PC-9 (cell line): ENCODE measurements at regions not wholly inside any gene's neighbourhood (a gene's known extent, or its start where the extent isn't known, plus 50 kb on each side); places are given as distances from the start of the nearest gene placed in this dataset.

ENCODE experiments used
- BruUV-seq: library from RNA; stranded (reverse); fragments of 400-500 nt; replicated peaks from 2 replicates; lab custom pipeline; 2021; lab: Mats Ljungman, UMichigan
- CTCF ChIA-PET: fragments of 300-600 bp; sonication (Branson Sonifier 250); formaldehyde crosslinking; loops from one replicate; lab custom pipeline; 2022; ENCODE audit warnings: antibody characterized with exemption; lab: Charles Lee
- POLR2A ChIA-PET: fragments of 300-600 bp; sonication (Branson Sonifier 250); formaldehyde crosslinking; loops from one replicate; lab custom pipeline; 2022; ENCODE audit warnings: antibody characterized with exemption; ENCODE audit not compliant: unreplicated experiment; lab: Charles Lee
- DNase-seq, 2 experiments: peaks; one replicate each; pipeline versions ENCODE4 v3.0.0 to v3.0.0-alpha.2; 2015 to 2022; ENCODE audit warnings: mixed read lengths in 1 of 2
- H2AFZ ChIP-seq: fragments of 200-600 bp; sonication (generic); 2 replicates; pipeline ENCODE4 v1.8.1; 2017; ENCODE audit warnings: antibody characterized with exemption
- H3F3A ChIP-seq: fragments of 200-600 bp; sonication (generic); 2 replicates; pipeline ENCODE4 v1.8.1; 2017; ENCODE audit warnings: antibody characterized with exemption, mild to moderate bottlenecking, low read depth; ENCODE audit not compliant: insufficient read depth
- H3K27ac ChIP-seq: fragments of 200-600 bp; sonication (generic); 2 replicates; pipeline ENCODE4 v1.6.1; 2016; ENCODE audit warnings: mixed run types
- H3K27me3 ChIP-seq: fragments of 200-600 bp; sonication (generic); 2 replicates; pipeline ENCODE4 v1.6.1; 2016; ENCODE audit warnings: low read depth, mixed run types; ENCODE audit not compliant: insufficient read depth
- H3K36me3 ChIP-seq: fragments of 200-600 bp; sonication (generic); 2 replicates; pipeline ENCODE4 v1.6.1; 2016; ENCODE audit warnings: low read depth, mixed run types
- H3K4me1 ChIP-seq: fragments of 200-600 bp; sonication (generic); replicated peaks from 2 replicates; pipeline ENCODE4 v1.6.1; 2016; ENCODE audit warnings: mixed run types; ENCODE audit not compliant: insufficient read depth
- H3K4me2 ChIP-seq: fragments of 200-600 bp; sonication (generic); 2 replicates; pipeline ENCODE4 v1.6.1; 2017; ENCODE audit warnings: mixed run types
- H3K4me3 ChIP-seq: fragments of 200-600 bp; sonication (generic); 2 replicates; pipeline ENCODE4 v1.6.1; 2016; ENCODE audit warnings: mixed run types
- H3K79me2 ChIP-seq: fragments of 200-600 bp; sonication (generic); 2 replicates; pipeline ENCODE4 v1.6.1; 2017; ENCODE audit warnings: low read depth, mixed run types
- H3K9me2 ChIP-seq: fragments of 200-600 bp; sonication (generic); 2 replicates; pipeline ENCODE4 v1.8.1; 2017; ENCODE audit warnings: mild to moderate bottlenecking; ENCODE audit not compliant: insufficient read depth
- H3K9me3 ChIP-seq: fragments of 200-600 bp; sonication (generic); 2 replicates; pipeline ENCODE4 v1.8.1; 2016; ENCODE audit warnings: low read depth; ENCODE audit not compliant: insufficient read depth
- H4K20me1 ChIP-seq: fragments of 200-600 bp; sonication (generic); 2 replicates; pipeline ENCODE4 v1.8.1; 2017; ENCODE audit not compliant: insufficient read depth
- EZH2 ChIP-seq: fragments of 200-600 bp; sonication (generic); IDR thresholded peaks from 2 replicates; pipeline ENCODE4 v1.8.0; 2017; ENCODE audit warnings: antibody characterized with exemption, low read depth
- intact Hi-C: fragments of 100-400 bp; cut with micrococcal nuclease; formaldehyde crosslinking; loops from one replicate; pipeline ENCODE4 v1.10.0; 2022; ENCODE audit not compliant: unreplicated experiment
- TF ChIP-seq, protein P1 (sequence below): fragments of 200-600 bp; sonication (generic); conservative IDR thresholded peaks from 2 replicates; pipeline ENCODE4 v1.6.1; 2017; ENCODE audit warnings: mixed run types, antibody characterized with exemption, mild to moderate bottlenecking, moderate library complexity

- Histone ChIP-seq H3F3A (peaks cover 6% of the 10 kb centered on the region; the same call in 1 of the 2 replicates), H3K9me3 (no peaks in the 10 kb centered on the region), H3K27ac (no peak overlapping the region), H3K4me1 (peaks cover 9% of the 10 kb centered on the region), H3K36me3 (no peaks in the 10 kb centered on the region), H3K27me3 (no peaks in the 10 kb centered on the region), H3K9me2 (no peaks in the 10 kb centered on the region), H4K20me1 (no peaks in the 10 kb centered on the region), H2AFZ (no peak overlapping the region), H3K79me2 (no peaks in the 10 kb centered on the region), H3K4me3 (no peak overlapping the region), H3K4me2 (no peak overlapping the region)
- ChIA-PET CTCF (no interaction called here), POLR2A (no interaction called here)
- BruUV-seq, result no TSS peak
- TF ChIP-seq, protein P1, sequence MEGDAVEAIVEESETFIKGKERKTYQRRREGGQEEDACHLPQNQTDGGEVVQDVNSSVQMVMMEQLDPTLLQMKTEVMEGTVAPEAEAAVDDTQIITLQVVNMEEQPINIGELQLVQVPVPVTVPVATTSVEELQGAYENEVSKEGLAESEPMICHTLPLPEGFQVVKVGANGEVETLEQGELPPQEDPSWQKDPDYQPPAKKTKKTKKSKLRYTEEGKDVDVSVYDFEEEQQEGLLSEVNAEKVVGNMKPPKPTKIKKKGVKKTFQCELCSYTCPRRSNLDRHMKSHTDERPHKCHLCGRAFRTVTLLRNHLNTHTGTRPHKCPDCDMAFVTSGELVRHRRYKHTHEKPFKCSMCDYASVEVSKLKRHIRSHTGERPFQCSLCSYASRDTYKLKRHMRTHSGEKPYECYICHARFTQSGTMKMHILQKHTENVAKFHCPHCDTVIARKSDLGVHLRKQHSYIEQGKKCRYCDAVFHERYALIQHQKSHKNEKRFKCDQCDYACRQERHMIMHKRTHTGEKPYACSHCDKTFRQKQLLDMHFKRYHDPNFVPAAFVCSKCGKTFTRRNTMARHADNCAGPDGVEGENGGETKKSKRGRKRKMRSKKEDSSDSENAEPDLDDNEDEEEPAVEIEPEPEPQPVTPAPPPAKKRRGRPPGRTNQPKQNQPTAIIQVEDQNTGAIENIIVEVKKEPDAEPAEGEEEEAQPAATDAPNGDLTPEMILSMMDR, result no peak
- no peak for TF ChIP-seq EZH2
- no peak for DNase-seq
- intact Hi-C loops, result no loop called here
Observed at GRCh38 chr1:87478231-87478630, 149.6 kb downstream of the LMO4 start.

DNA sequence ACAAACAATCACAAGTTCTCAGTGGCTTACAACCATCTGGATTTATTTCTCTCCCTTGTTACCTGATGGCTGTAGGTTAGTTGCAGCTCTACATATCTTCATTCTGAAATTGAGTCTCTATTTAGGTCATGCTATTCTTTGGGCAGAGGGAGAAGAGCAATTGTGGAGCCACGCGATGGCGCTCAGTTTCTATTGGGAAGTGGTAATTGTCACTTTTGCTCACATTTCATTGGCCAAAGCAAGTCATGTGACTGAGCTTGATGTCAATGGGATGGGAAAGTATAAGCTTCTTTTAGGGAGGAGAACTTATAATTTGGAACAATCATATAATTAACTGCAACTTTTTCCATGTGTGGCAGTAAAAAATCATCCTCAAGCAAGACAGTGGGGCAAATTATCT is 166.5 kb downstream of the LMO4 start:
- H3K4me3 ChIP-seq, result no peak overlapping the region
- H4K20me1 ChIP-seq, result no peaks in the 10 kb centered on the region
- H3K27me3 ChIP-seq, result no peaks in the 10 kb centered on the region
- POLR2A ChIA-PET, result no interaction called here
- no peak for TF ChIP-seq EZH2
- TF ChIP-seq, protein P1, result no peak
- no peak overlapping the region for H2AFZ ChIP-seq
- H3K27ac ChIP-seq, result no peak overlapping the region
- no peak for DNase-seq
- no peaks in the 10 kb centered on the region for H3K9me2 ChIP-seq
- no peaks in the 10 kb centered on the region for H3K4me1 ChIP-seq
- no peaks in the 10 kb centered on the region for H3K36me3 ChIP-seq
- H3K79me2 ChIP-seq, result no peaks in the 10 kb centered on the region
- H3F3A ChIP-seq, result no peaks in the 10 kb centered on the region
- intact Hi-C loops, result no loop called here
- no peak overlapping the region for H3K4me2 ChIP-seq
- CTCF ChIA-PET, result no interaction called here
- BruUV-seq, result no TSS peak
- H3K9me3 ChIP-seq, result no peaks in the 10 kb centered on the region

GRCh38 chr1:87495870-87496269 is 167.2 kb downstream of the LMO4 start:
- DNase-seq, result no peak
- intact Hi-C loops, result no loop called here
- POLR2A ChIA-PET, result interaction anchor here (0.6 kb wide), 1 partner anchor 14 kb away, joined by 3 read pairs; no protein-coding TSS in a partner anchor

More at GRCh38 chr1:87495870-87496269, 167.2 kb downstream of the LMO4 start:
- H3K4me3 ChIP-seq, result no peak overlapping the region
- H3K9me2 ChIP-seq, result no peaks in the 10 kb centered on the region
- no peaks in the 10 kb centered on the region for H3K79me2 ChIP-seq
- no peaks in the 10 kb centered on the region for H3K9me3 ChIP-seq
- H3K36me3 ChIP-seq, result no peaks in the 10 kb centered on the region
- H3K27ac ChIP-seq, result no peak overlapping the region
- no peaks in the 10 kb centered on the region for H3F3A ChIP-seq
- no peaks in the 10 kb centered on the region for H3K27me3 ChIP-seq
- no TSS peak for BruUV-seq
- CTCF ChIA-PET, result no interaction called here
- H2AFZ ChIP-seq, result no peak overlapping the region
- TF ChIP-seq EZH2, result no peak
- TF ChIP-seq, protein P1, result no peak
- H3K4me1 ChIP-seq, result no peaks in the 10 kb centered on the region
- H4K20me1 ChIP-seq, result no peaks in the 10 kb centered on the region
- H3K4me2 ChIP-seq, result no peak overlapping the region
